ENCODE measurements at regions not wholly inside any gene's neighbourhood (a gene's known extent, or its start where the extent isn't known, plus 50 kb on each side); places are given as distances from the start of the nearest gene placed in this dataset.

GRCh38 chr1:209219791-209220524 is 363.6 kb upstream of the CAMK1G start:
- no peak overlapping the region for H3K4me2 ChIP-seq (ENCODE audit: unreplicated experiment)
- no peak overlapping the region for H3K27ac ChIP-seq
- no peak overlapping the region for H2AFZ ChIP-seq
- H3K36me3 ChIP-seq (ENCODE audit: low read depth) = no peaks in the 10 kb centered on the region
- in situ Hi-C loops (cut with MboI) = loop anchor here (25.0 kb wide), 1 partner anchor 217 kb away; no protein-coding TSS in a partner anchor
- no peaks in the 10 kb centered on the region for H3F3A ChIP-seq (ENCODE audit: insufficient read depth)
- H3K9me3 ChIP-seq (ENCODE audit: low read depth) = no peaks in the 10 kb centered on the region
- H4K20me1 ChIP-seq (ENCODE audit: insufficient read depth) = no peaks in the 10 kb centered on the region
- H3K79me2 ChIP-seq (ENCODE audit: insufficient read depth) = no peaks in the 10 kb centered on the region
- H3K27me3 ChIP-seq (replicated peaks; ENCODE audit: insufficient read depth) = peaks cover 14% of the 10 kb centered on the region; the same call in 1 of the 2 replicates
- no peak overlapping the region for H3K9ac ChIP-seq
- H3K4me3 ChIP-seq = no peak overlapping the region
- 28% methylated on average over 16 of the region's 16 CpGs for WGBS, 2 experiments (ENCODE audit: low coverage in 1 of 2, low lambda C conversion rate in 2 of 2, missing lambda C conversion rate in 2 of 2)
- H3K9me2 ChIP-seq (ENCODE audit: insufficient read depth) = no peaks in the 10 kb centered on the region
- no peak for TF ChIP-seq EZH2phosphoT487 (IDR thresholded peaks at IDR 0.05; ENCODE audit: insufficient read depth, low read depth)
- TF ChIP-seq EZH2 (IDR thresholded peaks at IDR 0.05; ENCODE audit: insufficient read depth, poor library complexity, severe bottlenecking) = no peak
- no peak for DNase-seq
- H3K4me1 ChIP-seq (ENCODE audit: insufficient read depth) = no peaks in the 10 kb centered on the region

GRCh38 chr1:209222826-209223225 is 360.7 kb upstream of the CAMK1G start:
- no peak for DNase-seq
- Histone ChIP-seq H3K4me2 (ENCODE audit: unreplicated experiment) (no peak overlapping the region), H3K79me2 (ENCODE audit: insufficient read depth) (no peaks in the 10 kb centered on the region), H3K27me3 (replicated peaks; ENCODE audit: insufficient read depth) (peaks cover 6% of the 10 kb centered on the region; the same call in 1 of the 2 replicates), H3K9ac (no peak overlapping the region), H4K20me1 (ENCODE audit: insufficient read depth) (no peaks in the 10 kb centered on the region), H2AFZ (no peak overlapping the region), H3K4me3 (no peak overlapping the region), H3K9me3 (ENCODE audit: low read depth) (no peaks in the 10 kb centered on the region), H3K4me1 (ENCODE audit: insufficient read depth) (no peaks in the 10 kb centered on the region), H3K9me2 (ENCODE audit: insufficient read depth) (no peaks in the 10 kb centered on the region), H3F3A (ENCODE audit: insufficient read depth) (no peaks in the 10 kb centered on the region), H3K36me3 (ENCODE audit: low read depth) (no peaks in the 10 kb centered on the region), H3K27ac (no peak overlapping the region)
- in situ Hi-C loops (cut with MboI) = loop anchor here (25.0 kb wide), 1 partner anchor 214 kb away; no protein-coding TSS in a partner anchor
- 61 to 63% methylated on average over 5 of the region's 5 CpGs for WGBS, 2 experiments (ENCODE audit: low coverage in 1 of 2, low lambda C conversion rate in 2 of 2, missing lambda C conversion rate in 2 of 2)
- TF ChIP-seq EZH2phosphoT487 (IDR thresholded peaks at IDR 0.05; ENCODE audit: insufficient read depth, low read depth) (no peak), EZH2 (IDR thresholded peaks at IDR 0.05; ENCODE audit: insufficient read depth, poor library complexity, severe bottlenecking) (no peak)

- TF ChIP-seq EZH2 (IDR thresholded peaks at IDR 0.05; ENCODE audit: insufficient read depth, poor library complexity, severe bottlenecking) (no peak), EZH2phosphoT487 (IDR thresholded peaks at IDR 0.05; ENCODE audit: insufficient read depth, low read depth) (no peak)
- no peaks in the 10 kb centered on the region for H3K9me2 ChIP-seq (ENCODE audit: insufficient read depth)
- no peak overlapping the region for H3K4me3 ChIP-seq
- no peak overlapping the region for H3K27ac ChIP-seq
- H4K20me1 ChIP-seq (ENCODE audit: insufficient read depth) = no peaks in the 10 kb centered on the region
- H3K4me2 ChIP-seq (ENCODE audit: unreplicated experiment) = no peak overlapping the region
- peaks cover 6% of the 10 kb centered on the region; the same call in 1 of the 2 replicates for H3K27me3 ChIP-seq (replicated peaks; ENCODE audit: insufficient read depth)
- H3K36me3 ChIP-seq (ENCODE audit: low read depth) = no peaks in the 10 kb centered on the region
- DNase-seq = no peak
- H3K9ac ChIP-seq = no peak overlapping the region
- no peak overlapping the region for H2AFZ ChIP-seq
- H3K79me2 ChIP-seq (ENCODE audit: insufficient read depth) = no peaks in the 10 kb centered on the region
- in situ Hi-C loops (cut with MboI) = loop anchor here (25.0 kb wide), 1 partner anchor 214 kb away; no protein-coding TSS in a partner anchor
- no peaks in the 10 kb centered on the region for H3K4me1 ChIP-seq (ENCODE audit: insufficient read depth)
- no peaks in the 10 kb centered on the region for H3F3A ChIP-seq (ENCODE audit: insufficient read depth)
- no peaks in the 10 kb centered on the region for H3K9me3 ChIP-seq (ENCODE audit: low read depth)
- WGBS, 2 experiments (ENCODE audit: low coverage in 1 of 2, low lambda C conversion rate in 2 of 2, missing lambda C conversion rate in 2 of 2) = 29 to 38% methylated on average over 1 of the region's 1 CpG
Measured at GRCh38 chr1:209223791-209224190, 359.7 kb upstream of the CAMK1G start.

- H3K79me2 ChIP-seq (ENCODE audit: insufficient read depth) = no peaks in the 10 kb centered on the region
- H3K4me1 ChIP-seq (ENCODE audit: insufficient read depth) = no peaks in the 10 kb centered on the region
- H3K4me3 ChIP-seq = no peak overlapping the region
- in situ Hi-C loops (cut with MboI) = loop anchor here (25.0 kb wide), 1 partner anchor 212 kb away; no protein-coding TSS in a partner anchor
- no peaks in the 10 kb centered on the region for H3K9me3 ChIP-seq (ENCODE audit: low read depth)
- WGBS, 2 experiments (ENCODE audit: low coverage in 1 of 2, low lambda C conversion rate in 2 of 2, missing lambda C conversion rate in 2 of 2) = 48% methylated on average over 4 of the region's 4 CpGs
- DNase-seq = no peak
- no peak overlapping the region for H2AFZ ChIP-seq
- H3K27ac ChIP-seq = no peak overlapping the region
- peaks cover 6% of the 10 kb centered on the region; the same call in 1 of the 2 replicates for H3K27me3 ChIP-seq (replicated peaks; ENCODE audit: insufficient read depth)
- H3K36me3 ChIP-seq (ENCODE audit: low read depth) = no peaks in the 10 kb centered on the region
- H4K20me1 ChIP-seq (ENCODE audit: insufficient read depth) = no peaks in the 10 kb centered on the region
- H3F3A ChIP-seq (ENCODE audit: insufficient read depth) = no peaks in the 10 kb centered on the region
- H3K9ac ChIP-seq = no peak overlapping the region
- no peak overlapping the region for H3K4me2 ChIP-seq (ENCODE audit: unreplicated experiment)
- no peaks in the 10 kb centered on the region for H3K9me2 ChIP-seq (ENCODE audit: insufficient read depth)
- TF ChIP-seq EZH2phosphoT487 (IDR thresholded peaks at IDR 0.05; ENCODE audit: insufficient read depth, low read depth) (no peak), EZH2 (IDR thresholded peaks at IDR 0.05; ENCODE audit: insufficient read depth, poor library complexity, severe bottlenecking) (no peak)
Measured at GRCh38 chr1:209224886-209225285, 358.6 kb upstream of the CAMK1G start.
